PC-3 (cell line): ENCODE measurements at regions not wholly inside any gene's neighbourhood (a gene's known extent, or its start where the extent isn't known, plus 50 kb on each side); places are given as distances from the start of the nearest gene placed in this dataset.

ENCODE experiments used
- ATAC-seq: fragments of 200-7000 bp; cut with Tn5 transposase; 2 replicates; pipeline ENCODE4 v1.9.1; 2020; ENCODE audit warnings: mild to moderate bottlenecking, moderate library complexity
- BruUV-seq: library from RNA; stranded (reverse); fragments of 400-500 nt; replicated peaks from 2 replicates; lab custom pipeline; 2021; lab: Mats Ljungman, UMichigan
- CTCF ChIA-PET: fragments of 300-600 bp; sonication (Branson Sonifier 250); formaldehyde crosslinking; loops from one replicate; lab custom pipeline; 2022; ENCODE audit warnings: antibody characterized with exemption; lab: Charles Lee
- POLR2A ChIA-PET: fragments of 300-600 bp; sonication (Branson Sonifier 250); formaldehyde crosslinking; loops from one replicate; lab custom pipeline; 2022; ENCODE audit warnings: antibody characterized with exemption; ENCODE audit not compliant: unreplicated experiment; lab: Charles Lee
- DNase-seq: peaks from one replicate; pipeline ENCODE4 v3.0.0-alpha.2; 2015
- H2AFZ ChIP-seq: fragments of 300-600 bp; sonication (generic); 2 replicates; pipeline ENCODE4 v1.6.0; 2016; ENCODE audit warnings: antibody characterized with exemption, low read length
- H3F3A ChIP-seq: fragments of 300-600 bp; sonication (generic); one replicate; pipeline ENCODE4 v1.6.0; 2017; ENCODE audit warnings: antibody characterized with exemption, low read length, control low read depth, mild to moderate bottlenecking; ENCODE audit not compliant: unreplicated experiment
- H3K27ac ChIP-seq: fragments of 300-600 bp; sonication (generic); 2 replicates; pipeline ENCODE4 v1.5.1; 2016; ENCODE audit warnings: mild to moderate bottlenecking, low read length
- H3K27me3 ChIP-seq: fragments of 300-600 bp; sonication (generic); 2 replicates; pipeline ENCODE4 v1.6.1; 2016; ENCODE audit warnings: low read length, mixed read lengths
- H3K36me3 ChIP-seq: fragments of 300-600 bp; sonication (generic); 2 replicates; pipeline ENCODE4 v1.6.1; 2016; ENCODE audit warnings: low read depth, mixed run types, low read length, mixed read lengths
- H3K4me1 ChIP-seq: fragments of 300-600 bp; sonication (generic); 2 replicates; pipeline ENCODE4 v1.5.1; 2016; ENCODE audit warnings: low read length; ENCODE audit not compliant: insufficient read depth
- H3K4me2 ChIP-seq: fragments of 300-600 bp; sonication (generic); 2 replicates; pipeline ENCODE4 v1.6.0; 2016; ENCODE audit warnings: low read length
- H3K4me3 ChIP-seq: fragments of 300-600 bp; sonication (generic); 2 replicates; pipeline ENCODE4 v1.5.1; 2016; ENCODE audit warnings: mild to moderate bottlenecking, low read length, mixed read lengths
- H3K79me2 ChIP-seq: fragments of 300-600 bp; sonication (generic); 2 replicates; pipeline ENCODE4 v1.6.1; 2017; ENCODE audit warnings: low read length, mixed read lengths
- H3K9ac ChIP-seq: fragments of 300-600 bp; sonication (generic); 2 replicates; pipeline ENCODE4 v1.6.0; 2016; ENCODE audit warnings: mild to moderate bottlenecking, low read length
- H3K9me2 ChIP-seq: fragments of 300-600 bp; sonication (generic); replicated peaks from 2 replicates; pipeline ENCODE4 v1.6.1; 2016; ENCODE audit warnings: mixed run types, low read length, mixed read lengths
- H3K9me3 ChIP-seq: fragments of 300-600 bp; sonication (generic); 2 replicates; pipeline ENCODE4 v1.6.1; 2016; ENCODE audit warnings: low read length, mixed read lengths
- H4K20me1 ChIP-seq: fragments of 300-600 bp; sonication (generic); 2 replicates; pipeline ENCODE4 v1.6.1; 2016; ENCODE audit warnings: low read length, mixed read lengths
- CTCF ChIP-seq: fragments of 300-600 bp; sonication (generic); conservative IDR thresholded peaks from 2 replicates; pipeline ENCODE4 v1.5.1; 2017; ENCODE audit warnings: antibody characterized with exemption, low read depth, mild to moderate bottlenecking, low read length
- EZH2 ChIP-seq: fragments of 300-600 bp; sonication (generic); IDR thresholded peaks from one replicate; pipeline ENCODE4 v1.6.1; 2017; ENCODE audit warnings: antibody characterized with exemption, mild to moderate bottlenecking, low read length; ENCODE audit not compliant: unreplicated experiment
- EZH2phosphoT487 ChIP-seq: fragments of 300-600 bp; sonication (generic); IDR thresholded peaks from 2 replicates; pipeline ENCODE4 v1.6.1; 2018; ENCODE audit warnings: mild to moderate bottlenecking, antibody characterized with exemption, low read length, borderline replicate concordance
- intact Hi-C: fragments of 100-400 bp; cut with micrococcal nuclease; formaldehyde crosslinking; loops from 2 replicates; pipeline ENCODE4 v1.9.0; 2023

DNA sequence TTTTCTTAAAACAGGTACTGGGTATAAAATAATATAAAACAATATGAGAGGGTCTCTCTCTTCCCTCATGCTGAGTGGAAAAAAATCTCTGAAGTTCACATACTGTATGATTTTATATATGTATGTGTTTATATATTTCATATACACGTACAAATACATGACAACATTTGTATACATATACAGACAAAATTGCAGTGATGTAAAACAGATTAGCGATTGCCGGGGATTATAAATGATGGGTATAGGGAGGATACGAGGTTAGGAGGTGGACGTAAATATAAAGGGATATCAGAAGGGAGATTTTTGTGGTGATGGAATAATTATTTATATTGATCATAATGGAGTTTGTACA lies 194.8 kb upstream of the PRSS16 start:
- no peaks in the 10 kb centered on the region for H3K36me3 ChIP-seq
- no peak overlapping the region for H3K9ac ChIP-seq
- H4K20me1 ChIP-seq: no peaks in the 10 kb centered on the region
- intact Hi-C loops: no loop called here
- H3K9me3 ChIP-seq: no peaks in the 10 kb centered on the region
- H3K79me2 ChIP-seq: no peaks in the 10 kb centered on the region
- ChIA-PET POLR2A (no interaction called here), CTCF (no interaction called here)
- H2AFZ ChIP-seq: no peak overlapping the region
- BruUV-seq: no TSS peak
- no peaks in the 10 kb centered on the region for H3K27me3 ChIP-seq
- no peaks in the 10 kb centered on the region for H3F3A ChIP-seq
- TF ChIP-seq EZH2 (no peak), CTCF (no peak), EZH2phosphoT487 (no peak)
- no peaks in the 10 kb centered on the region for H3K4me1 ChIP-seq
- no peak overlapping the region for H3K27ac ChIP-seq
- no peaks in the 10 kb centered on the region for H3K9me2 ChIP-seq
- H3K4me3 ChIP-seq: no peak overlapping the region
- no peak for DNase-seq
- no peak overlapping the region for H3K4me2 ChIP-seq
- no peak for ATAC-seq

DNA sequence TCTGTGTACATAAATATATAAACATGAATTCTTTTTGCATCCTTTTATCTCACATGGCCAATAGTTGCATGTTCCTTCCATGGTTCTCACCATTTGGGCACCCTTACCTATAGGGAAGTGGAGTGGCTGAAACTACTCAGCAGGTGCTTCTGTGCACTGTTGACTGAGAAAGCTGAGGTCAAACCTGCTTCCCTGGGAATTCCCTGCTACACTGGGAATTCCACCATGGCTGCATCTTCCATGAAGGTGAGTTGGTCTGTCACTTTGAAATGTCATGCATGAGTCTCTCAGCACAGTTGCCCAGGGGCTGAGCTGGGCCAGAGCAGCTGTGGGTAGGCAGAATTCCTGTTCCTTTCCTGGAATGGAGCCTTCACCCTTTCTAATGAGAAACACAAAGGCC lies 193.8 kb upstream of the PRSS16 start:
- Histone ChIP-seq H3K9ac (no peak overlapping the region), H3K9me3 (no peaks in the 10 kb centered on the region), H3K4me3 (no peak overlapping the region), H2AFZ (no peak overlapping the region), H3K27me3 (no peaks in the 10 kb centered on the region), H3K9me2 (no peaks in the 10 kb centered on the region), H3K27ac (no peak overlapping the region), H3K4me1 (no peaks in the 10 kb centered on the region), H3K4me2 (no peak overlapping the region), H3F3A (no peaks in the 10 kb centered on the region), H3K79me2 (no peaks in the 10 kb centered on the region), H3K36me3 (no peaks in the 10 kb centered on the region), H4K20me1 (no peaks in the 10 kb centered on the region)
- TF ChIP-seq EZH2 (no peak), CTCF (no peak), EZH2phosphoT487 (no peak)
- no peak for DNase-seq
- intact Hi-C loops: no loop called here
- ChIA-PET CTCF (no interaction called here), POLR2A (no interaction called here)
- BruUV-seq: no TSS peak
- no peak for ATAC-seq

DNA sequence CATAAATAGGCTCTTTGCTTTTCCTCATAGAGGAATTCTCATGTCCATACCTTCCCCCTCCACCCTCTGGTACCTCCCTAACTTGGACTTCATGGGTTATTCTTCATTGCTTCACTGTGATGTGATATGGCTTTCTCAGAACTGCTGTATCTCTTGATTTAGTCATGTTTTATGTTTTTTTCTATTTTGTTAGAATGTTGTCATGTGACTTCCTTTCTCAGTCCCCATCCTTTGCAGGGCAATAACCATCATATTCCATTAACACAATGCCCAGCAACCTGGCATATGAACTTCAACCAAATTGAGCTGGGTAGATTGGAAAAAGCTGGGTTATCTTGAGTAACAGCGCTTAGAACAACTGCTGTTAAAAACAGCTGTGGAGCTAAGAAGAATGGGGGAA lies 190.9 kb upstream of the PRSS16 start:
- no peaks in the 10 kb centered on the region for H3K79me2 ChIP-seq
- ChIA-PET CTCF (no interaction called here), POLR2A (no interaction called here)
- no peaks in the 10 kb centered on the region for H3K27me3 ChIP-seq
- no peak overlapping the region for H3K9ac ChIP-seq
- H3K27ac ChIP-seq: no peak overlapping the region
- ATAC-seq (no peak), DNase-seq (no peak)
- no peaks in the 10 kb centered on the region for H3K4me1 ChIP-seq
- H4K20me1 ChIP-seq: no peaks in the 10 kb centered on the region
- H3K36me3 ChIP-seq: no peaks in the 10 kb centered on the region
- H3K9me2 ChIP-seq: no peaks in the 10 kb centered on the region
- no peak overlapping the region for H3K4me2 ChIP-seq
- H3K4me3 ChIP-seq: no peak overlapping the region
- intact Hi-C loops: no loop called here
- H3K9me3 ChIP-seq: no peaks in the 10 kb centered on the region
- no peak overlapping the region for H2AFZ ChIP-seq
- no TSS peak for BruUV-seq
- no peaks in the 10 kb centered on the region for H3F3A ChIP-seq
- no peak for TF ChIP-seq CTCF
